NCI-H446 (cell line): ENCODE measurements at regions not wholly inside any gene's neighbourhood (a gene's known extent, or its start where the extent isn't known, plus 50 kb on each side); places are given as distances from the start of the nearest gene placed in this dataset.
A peak's percentile ranks its signal among the peaks of the same experiment; 100 is the strongest.

Source experiments
- DNase-seq, 2 experiments: peaks; one replicate each; lab custom pipeline; 2025; lab: John Stamatoyannopoulos, UW

- no peak for DNase-seq
Measured at GRCh38 chr18:24936691-24937090, 415.3 kb downstream of the ZNF521 start.

GRCh38 chr18:24937639-24938275 is 414.2 kb downstream of the ZNF521 start:
- peak in 1 of 2 experiments; percentile 14 for DNase-seq

GRCh38 chr18:24940416-24940815 is 411.6 kb downstream of the ZNF521 start:
- no peak for DNase-seq

DNA sequence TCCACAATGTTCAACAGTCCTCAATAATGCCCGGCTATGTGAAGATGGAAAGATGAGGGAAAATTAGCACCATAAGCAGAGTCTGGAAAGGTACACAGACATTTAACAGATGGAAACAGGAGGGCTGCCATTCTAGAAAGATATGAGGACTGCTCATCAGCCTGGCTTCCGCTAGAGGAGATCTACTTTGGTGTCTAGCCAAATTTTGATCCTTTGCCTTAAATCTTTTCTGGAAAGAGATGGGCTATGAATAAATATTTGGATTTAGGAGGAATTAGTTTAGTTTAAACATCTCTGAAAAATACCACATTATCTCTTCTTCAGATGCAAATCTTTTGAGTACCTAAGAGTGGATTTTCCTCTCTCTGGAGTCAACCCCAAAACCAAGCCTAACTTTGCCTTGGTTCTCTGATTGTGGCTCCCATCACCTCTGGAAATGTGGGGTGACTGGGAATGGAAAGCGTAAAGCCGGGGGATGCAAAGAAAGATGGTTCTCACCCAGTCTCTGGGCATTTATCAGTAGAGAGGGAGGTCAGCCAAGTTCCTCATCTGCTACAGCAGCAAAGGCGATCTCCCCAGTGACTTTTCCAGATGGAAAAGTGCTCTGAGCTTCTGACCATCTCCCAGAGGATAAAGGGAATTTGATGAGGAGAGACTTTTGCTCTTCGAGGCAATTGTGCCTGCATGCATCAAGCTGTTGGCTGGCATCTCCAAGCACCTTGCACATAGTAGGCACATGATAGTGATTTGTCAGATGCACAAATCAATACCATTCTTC is 410.6 kb downstream of the ZNF521 start:
- no peak for DNase-seq

DNA sequence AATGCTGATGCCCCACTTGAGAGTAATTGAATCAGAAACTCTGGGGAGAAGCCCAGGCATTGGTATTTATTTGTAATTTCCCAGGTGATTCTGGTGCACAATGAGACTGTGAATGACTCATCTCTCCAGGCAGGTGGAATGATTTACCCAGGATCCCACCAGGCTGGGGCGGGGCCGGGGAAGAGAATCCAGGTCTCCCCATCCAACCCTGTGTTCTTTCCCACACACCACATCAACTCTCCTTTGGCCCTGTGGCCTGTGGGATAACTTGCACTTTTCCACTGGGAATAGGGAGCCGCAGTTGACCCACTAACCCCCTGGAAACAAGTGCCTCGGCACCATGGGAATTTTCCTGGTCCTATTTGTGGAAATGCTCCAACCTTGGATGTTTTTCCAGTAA is 409.8 kb downstream of the ZNF521 start:
- DNase-seq: no peak

- DNase-seq: no peak
Measured at GRCh38 chr18:24947521-24948305, 404.3 kb downstream of the ZNF521 start.

GRCh38 chr18:24949908-24950307 is 402.1 kb downstream of the ZNF521 start:
- no peak for DNase-seq

DNA sequence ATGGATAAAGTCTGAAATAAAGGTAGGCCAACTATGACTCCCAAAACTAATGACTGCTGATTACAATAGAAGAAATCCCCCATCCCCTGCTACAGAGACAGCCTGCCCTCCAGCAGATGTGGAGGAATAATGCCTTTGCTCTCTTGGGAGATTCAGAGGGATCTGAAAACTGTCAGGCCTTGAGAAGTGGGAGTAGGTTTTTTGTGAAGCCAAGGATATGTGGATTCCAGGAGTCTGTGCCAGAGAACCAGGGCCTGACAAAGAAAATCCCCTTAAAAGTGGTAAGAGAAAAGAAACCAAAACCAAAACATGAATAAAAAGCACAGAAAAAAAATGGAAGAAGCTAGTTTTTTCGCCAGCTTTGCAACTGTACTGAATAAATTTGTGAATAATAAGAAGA is 397.6 kb downstream of the ZNF521 start:
- DNase-seq: no peak

DNA sequence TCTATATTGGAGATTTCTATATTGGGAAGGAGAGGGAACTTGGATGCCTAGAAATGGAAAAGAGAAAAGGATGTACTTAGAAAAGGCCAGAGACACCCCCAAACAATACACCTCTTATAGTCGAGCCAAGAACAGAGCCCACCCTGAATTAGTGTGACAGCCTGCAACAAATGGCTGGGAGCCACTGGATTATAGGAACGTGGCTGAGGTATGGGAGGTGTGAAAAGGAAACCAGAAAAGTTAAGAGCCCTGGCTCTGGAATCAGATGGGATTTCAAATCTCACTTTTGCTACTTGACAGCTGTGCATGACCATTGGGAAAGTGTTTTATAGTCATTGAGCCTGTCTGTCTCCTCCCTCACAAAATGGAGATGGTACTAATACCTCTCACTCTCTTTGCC is 394.0 kb downstream of the ZNF521 start:
- no peak for DNase-seq

GRCh38 chr18:24959051-24959476 is 392.9 kb downstream of the ZNF521 start:
- DNase-seq: no peak

GRCh38 chr18:24964216-24964615 is 387.8 kb downstream of the ZNF521 start:
- DNase-seq: peak in 1 of 2 experiments; percentile 23

GRCh38 chr18:24968238-24968775 is 383.7 kb downstream of the ZNF521 start:
- no peak for DNase-seq

- no peak for DNase-seq
Measured at GRCh38 chr18:24972577-24972976, 379.4 kb downstream of the ZNF521 start.

- DNase-seq: no peak
Measured at GRCh38 chr18:24974431-24974830, 377.5 kb downstream of the ZNF521 start.

DNA sequence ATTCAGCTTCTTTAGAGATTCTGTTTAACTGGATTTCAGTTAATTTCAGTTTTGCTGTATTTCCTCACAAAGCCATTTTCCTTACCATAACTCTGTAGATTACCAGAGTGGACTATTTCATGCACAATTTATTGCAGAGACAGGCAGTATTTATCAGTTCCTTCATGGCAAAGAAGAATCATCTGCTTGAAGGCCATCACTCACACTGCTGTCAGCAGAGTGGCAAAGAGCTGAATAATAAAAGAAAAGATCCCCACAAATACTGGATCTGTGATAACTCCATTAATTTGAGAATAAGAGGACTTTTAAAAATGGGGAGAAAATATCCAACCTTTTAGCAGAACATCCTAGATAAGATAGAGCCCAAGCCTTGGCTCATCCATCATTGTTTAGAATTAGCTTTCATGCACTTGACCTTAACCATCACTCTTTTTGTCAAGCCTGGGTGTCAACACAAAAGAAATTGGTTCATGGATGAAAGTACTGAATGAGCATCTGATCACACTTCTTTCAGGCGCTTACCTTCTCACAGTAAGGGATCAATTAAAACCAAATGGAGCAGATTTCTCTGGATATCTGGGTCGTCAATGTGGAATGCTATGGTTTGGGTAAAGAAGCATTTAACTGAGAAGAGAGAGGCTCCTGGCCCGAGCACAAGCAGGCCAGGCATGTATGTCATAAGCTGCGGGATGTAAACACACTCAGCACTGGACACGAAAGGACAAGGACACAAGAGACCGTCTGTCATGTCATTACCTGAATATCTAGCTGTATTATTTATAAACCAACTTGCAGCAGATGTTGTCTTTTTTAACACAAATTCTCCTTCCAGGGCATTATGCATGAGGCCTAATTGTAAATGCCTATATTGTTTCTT is 376.2 kb downstream of the ZNF521 start:
- DNase-seq: no peak

DNA sequence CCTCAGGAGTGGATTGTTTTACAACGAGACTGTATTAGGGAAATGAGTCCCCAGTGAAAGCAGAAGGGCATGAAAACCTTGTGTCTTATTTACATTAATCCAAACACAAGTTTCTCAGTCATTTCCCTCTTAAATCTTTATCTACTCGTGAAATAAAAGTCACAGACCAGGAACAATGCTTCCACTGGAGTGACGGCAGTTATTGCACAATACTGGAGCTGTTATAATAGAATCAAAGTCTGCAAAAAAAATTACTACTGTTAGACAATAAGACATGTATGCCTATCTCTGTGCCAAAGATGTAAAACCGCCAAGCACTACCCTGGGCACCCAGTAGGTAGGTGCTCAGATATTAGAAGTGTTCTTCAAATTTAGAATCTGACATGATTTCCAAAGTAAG is 375.5 kb downstream of the ZNF521 start:
- DNase-seq: no peak

GRCh38 chr18:24979235-24979634 is 372.7 kb downstream of the ZNF521 start:
- DNase-seq: no peak

- no peak for DNase-seq
Measured at GRCh38 chr18:24982831-24983230, 369.1 kb downstream of the ZNF521 start.

- DNase-seq: no peak
Measured at GRCh38 chr18:24983566-24984139, 368.3 kb downstream of the ZNF521 start.

DNA sequence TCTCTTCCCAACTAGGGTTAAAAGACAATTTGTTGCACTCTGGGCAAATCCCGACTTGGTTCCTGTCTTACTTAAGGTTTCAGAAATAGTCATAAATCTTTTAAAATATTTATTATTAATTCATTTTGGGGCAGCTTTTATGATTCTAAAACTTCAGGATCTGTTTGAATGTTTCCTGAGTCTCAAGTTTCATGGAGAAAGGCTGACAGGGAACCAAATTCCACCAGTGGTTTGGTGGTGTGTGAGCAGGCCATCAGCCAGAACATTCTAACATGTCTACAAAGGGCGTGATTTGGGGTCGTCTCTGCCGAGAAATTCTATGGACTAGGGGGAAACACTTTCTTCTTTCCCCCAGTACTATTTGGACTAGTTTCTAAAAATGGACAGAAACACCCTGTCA is 366.4 kb downstream of the ZNF521 start:
- DNase-seq: no peak

DNA sequence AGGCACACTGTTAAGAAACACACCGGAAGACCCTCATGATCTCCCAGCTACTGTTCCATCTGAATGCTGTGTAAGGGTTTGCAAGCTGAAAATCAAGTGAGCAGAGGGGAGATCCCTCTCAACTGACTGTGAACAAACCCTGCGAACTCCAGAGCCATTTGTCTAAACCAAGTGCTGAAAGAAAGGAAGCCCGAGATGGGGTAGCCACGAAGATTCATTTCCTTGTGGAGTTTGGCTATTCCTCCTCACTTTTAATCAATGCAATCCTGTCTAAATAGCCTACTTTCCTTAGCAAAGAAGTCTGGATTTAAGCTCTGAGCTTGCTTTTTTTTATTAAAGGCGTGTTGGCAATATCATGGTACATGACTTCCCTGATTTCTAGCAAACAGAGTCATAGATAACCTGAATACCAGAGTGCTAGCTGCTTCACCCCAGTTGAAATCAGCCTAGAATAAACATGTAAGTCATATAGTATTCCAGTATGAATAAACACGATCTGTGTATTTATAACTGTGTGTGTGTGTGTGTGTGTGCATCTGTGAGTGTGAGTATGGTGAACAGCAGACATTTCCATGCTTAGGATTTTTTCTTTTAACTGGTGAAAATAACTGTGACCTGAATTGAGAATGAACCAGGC is 365.2 kb downstream of the ZNF521 start:
- no peak for DNase-seq
